ENCODE measurements at regions not wholly inside any gene's neighbourhood (a gene's known extent, or its start where the extent isn't known, plus 50 kb on each side); places are given as distances from the start of the nearest gene placed in this dataset.

DNA sequence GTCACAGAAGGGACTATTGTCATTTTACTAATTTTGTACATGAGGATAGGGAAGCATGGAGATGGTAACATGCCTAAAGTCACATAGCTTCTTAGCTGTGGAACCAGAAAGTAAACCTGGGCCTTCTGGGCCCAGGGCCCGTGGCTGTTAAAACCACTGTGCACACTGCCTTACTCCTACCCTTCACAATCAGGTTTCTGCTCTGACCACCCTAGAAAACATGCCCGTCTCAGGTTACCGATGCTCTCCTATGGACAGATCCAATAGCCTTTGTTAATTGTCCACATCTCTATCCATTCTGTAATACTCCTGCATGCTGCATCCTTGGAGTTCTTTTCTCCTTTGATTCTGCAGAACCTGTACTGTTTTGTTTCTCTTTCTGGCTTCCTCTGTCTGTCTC, 79.0 kb upstream of the TACR1 start:
- no peak overlapping the region for H3K4me2 ChIP-seq (ENCODE audit: control insufficient read depth, insufficient read depth)
- no peak overlapping the region for H3K4me3 ChIP-seq
- ChIA-PET POLR2A (no interaction called here), CTCF (interaction anchor here (1.4 kb wide), 1 partner anchor 10 kb away, joined by 3 read pairs; no protein-coding TSS in a partner anchor), SMC1A (ENCODE audit: uncharacterized antibody, unreplicated experiment) (no interaction called here), RAD21 (ENCODE audit: unreplicated experiment) (interaction anchor here (0.9 kb wide), 1 partner anchor 233 kb away, joined by 3 read pairs; no protein-coding TSS in a partner anchor)
- no peaks in the 10 kb centered on the region for H3K36me3 ChIP-seq (ENCODE audit: control insufficient read depth in 2 of 2, insufficient read depth in 2 of 2, low read length in 1 of 2)
- FAIRE-seq (no peak), DNase-seq (ENCODE audit: low read depth, low spot score) (no peak), ATAC-seq (no peak)
- H3K9me3 ChIP-seq (replicated peaks; ENCODE audit: control insufficient read depth, insufficient read depth, low read length), result no peaks in the 10 kb centered on the region; the same call in 2 of the 3 replicates
- in situ Hi-C loops (cut with MboI) (no loop called here), intact Hi-C loops (cut with micrococcal nuclease; ENCODE audit: unreplicated experiment) (no loop called here)
- TF ChIP-seq MTA3 (IDR thresholded peaks at IDR 0.05; ENCODE audit: borderline replicate concordance, low read length) (no peak), NBN (IDR thresholded peaks at IDR 0.05) (no peak), CTCF (IDR thresholded peaks at IDR 0.05 in 2 of 3, conservative IDR thresholded peaks at IDR 0.05 in 1 of 3; ENCODE audit: control insufficient read depth in 2 of 3, extremely low read depth in 1 of 3, insufficient read depth in 1 of 3, low read depth in 3 of 3, low read length in 3 of 3) (no peak), PBX3 (IDR thresholded peaks at IDR 0.05; ENCODE audit: insufficient replicate concordance, low read depth, low read length) (no peak), ESRRA (IDR thresholded peaks at IDR 0.05; ENCODE audit: low read length) (no peak), ZNF24 (IDR thresholded peaks at IDR 0.05) (no peak)
- no TSS peak for BruUV-seq (replicated peaks)
- H3K79me2 ChIP-seq (ENCODE audit: control insufficient read depth, insufficient read depth, low read length), result no peaks in the 10 kb centered on the region
- no peak overlapping the region for H2AFZ ChIP-seq (ENCODE audit: control insufficient read depth, low read depth, low read length)
- no peak overlapping the region for H3K27ac ChIP-seq (ENCODE audit: control insufficient read depth, insufficient read depth)
- no peak overlapping the region for H3K9ac ChIP-seq (ENCODE audit: control insufficient read depth, insufficient read depth, low read length)
- H3K4me1 ChIP-seq (ENCODE audit: control insufficient read depth, insufficient read depth, low read length), result no peaks in the 10 kb centered on the region
- no peaks in the 10 kb centered on the region for H3K27me3 ChIP-seq (replicated peaks in 1 of 2; ENCODE audit: control insufficient read depth in 2 of 2, insufficient read depth in 2 of 2, low read length in 1 of 2)
- no peaks in the 10 kb centered on the region for H4K20me1 ChIP-seq (ENCODE audit: control insufficient read depth, insufficient read depth)
- WGBS (ENCODE audit: insufficient coverage, insufficient replicate concordance, low lambda C conversion rate, missing lambda C conversion rate), result 67% methylated on average over 3 of the region's 3 CpGs

Data from GM12878 (cell line).